Panc1 (cell line): ENCODE measurements at regions not wholly inside any gene's neighbourhood (a gene's known extent, or its start where the extent isn't known, plus 50 kb on each side); places are given as distances from the start of the nearest gene placed in this dataset.

Experiments
- ATAC-seq: fragments of 200-7000 bp; cut with Tn5 transposase; 2 replicates; pipeline ENCODE4 v1.9.1; 2020; ENCODE audit warnings: mild to moderate bottlenecking, moderate library complexity
- BruUV-seq: library from RNA; stranded (reverse); fragments of 400-500 nt; replicated peaks from 2 replicates; lab custom pipeline; 2021; lab: Mats Ljungman, UMichigan
- CTCF ChIA-PET: fragments of 300-600 bp; sonication (Branson Sonifier 250); formaldehyde crosslinking; loops from one replicate; lab custom pipeline; 2022; ENCODE audit warnings: antibody characterized with exemption; lab: Charles Lee
- POLR2A ChIA-PET: fragments of 300-600 bp; sonication (Branson Sonifier 250); formaldehyde crosslinking; loops from one replicate; lab custom pipeline; 2022; ENCODE audit warnings: antibody characterized with exemption; lab: Charles Lee
- DNase-seq: peaks from one replicate; pipeline ENCODE4 v3.0.0-alpha.2; 2010; ENCODE audit warnings: low read depth, low spot score
- H3K27ac ChIP-seq: 2 replicates; pipeline ENCODE4 v1.5.1; 2011; ENCODE audit warnings: mild to moderate bottlenecking, low read length, inconsistent platforms
- H3K27me3 ChIP-seq: fragments of 200-500 bp; sonication (Bioruptor generic); 2 replicates; pipeline ENCODE4 v1.6.0; 2014; ENCODE audit warnings: low read length, inconsistent platforms; ENCODE audit not compliant: control insufficient read depth, insufficient read depth
- H3K36me3 ChIP-seq: fragments of 200-500 bp; sonication (Bioruptor generic); 2 replicates; pipeline ENCODE4 v1.5.1; 2014; ENCODE audit warnings: inconsistent platforms, mild to moderate bottlenecking, low read length, moderate library complexity; ENCODE audit not compliant: control insufficient read depth, insufficient read depth
- H3K4me1 ChIP-seq: 2 replicates; pipeline ENCODE4 v1.5.1; 2011; ENCODE audit warnings: inconsistent platforms, mild to moderate bottlenecking, low read length, moderate library complexity; ENCODE audit not compliant: control insufficient read depth, insufficient read depth
- H3K4me3 ChIP-seq, 2 experiments: 2 replicates each; pipeline ENCODE4 v1.5.1; 2011 to 2012; ENCODE audit warnings: low read depth in 2 of 2, low read length in 2 of 2, mild to moderate bottlenecking in 2 of 2, inconsistent platforms in 1 of 2, moderate library complexity in 1 of 2
- H3K9me3 ChIP-seq: fragments of 200-500 bp; sonication (Bioruptor generic); 2 replicates; pipeline ENCODE4 v1.5.1; 2014; ENCODE audit warnings: low read depth, mild to moderate bottlenecking, inconsistent platforms, low read length, moderate library complexity; ENCODE audit not compliant: control insufficient read depth, insufficient read depth
- POLR2AphosphoS5 ChIP-seq: IDR thresholded peaks from 2 replicates; pipeline ENCODE4 v1.6.1; 2012; ENCODE audit warnings: mild to moderate bottlenecking, low read depth, low read length, moderate library complexity
- SIN3A ChIP-seq: IDR thresholded peaks from 2 replicates; pipeline ENCODE4 v1.6.1; 2012; ENCODE audit warnings: low read depth, mild to moderate bottlenecking, low read length, moderate library complexity, borderline replicate concordance; ENCODE audit not compliant: insufficient read depth
- TCF7L2 ChIP-seq: IDR thresholded peaks from 2 replicates; pipeline ENCODE4 v1.6.1; 2011; ENCODE audit warnings: mild to moderate bottlenecking, low read depth, low read length, inconsistent platforms
- in situ Hi-C: cut with HindIII; loops from 2 replicates; pipeline ENCODE4 v1.10.0; 2016; ENCODE audit warnings: low sequenced_read_pairs, low pct_unique_long_range_greater_than_20kb
- intact Hi-C: fragments of 100-400 bp; cut with micrococcal nuclease; formaldehyde crosslinking; loops from one replicate; pipeline ENCODE4 v1.10.0; 2022; ENCODE audit not compliant: unreplicated experiment
- TF ChIP-seq, protein P1 (sequence below): fragments of 450-650 bp; IDR thresholded peaks from 2 replicates; pipeline ENCODE4 v1.5.1; 2017; ENCODE audit warnings: mild to moderate bottlenecking
- TF ChIP-seq, protein P2 (sequence below), 2 experiments: IDR thresholded peaks; 2 replicates each; pipeline ENCODE4 v1.6.1; 2011 to 2012; ENCODE audit warnings: low read depth in 2 of 2, control low read depth in 1 of 2, low read length in 1 of 2, mild to moderate bottlenecking in 1 of 2, moderate library complexity in 1 of 2; ENCODE audit not compliant: insufficient read depth in 1 of 2

GRCh38 chr14:65949711-65950516, 536.3 kb upstream of the CCDC196 start:
- POLR2A ChIA-PET, result no interaction called here

GRCh38 chr14:65954942-65955341, 531.2 kb upstream of the CCDC196 start:
- intact Hi-C loops, result loop anchor here (5.0 kb wide), 1 partner anchor 793 kb away; no protein-coding TSS in a partner anchor
- POLR2A ChIA-PET, result no interaction called here
- Histone ChIP-seq H3K4me1 (no peaks in the 10 kb centered on the region), H3K4me3 (no peak overlapping the region), H3K9me3 (no peaks in the 10 kb centered on the region), H3K27me3 (no peaks in the 10 kb centered on the region), H3K36me3 (no peaks in the 10 kb centered on the region), H3K27ac (no peak overlapping the region)
- CTCF ChIA-PET, result no interaction called here
- no TSS peak for BruUV-seq
- no peak for DNase-seq
- no peak for ATAC-seq
- TF ChIP-seq, protein P1, sequence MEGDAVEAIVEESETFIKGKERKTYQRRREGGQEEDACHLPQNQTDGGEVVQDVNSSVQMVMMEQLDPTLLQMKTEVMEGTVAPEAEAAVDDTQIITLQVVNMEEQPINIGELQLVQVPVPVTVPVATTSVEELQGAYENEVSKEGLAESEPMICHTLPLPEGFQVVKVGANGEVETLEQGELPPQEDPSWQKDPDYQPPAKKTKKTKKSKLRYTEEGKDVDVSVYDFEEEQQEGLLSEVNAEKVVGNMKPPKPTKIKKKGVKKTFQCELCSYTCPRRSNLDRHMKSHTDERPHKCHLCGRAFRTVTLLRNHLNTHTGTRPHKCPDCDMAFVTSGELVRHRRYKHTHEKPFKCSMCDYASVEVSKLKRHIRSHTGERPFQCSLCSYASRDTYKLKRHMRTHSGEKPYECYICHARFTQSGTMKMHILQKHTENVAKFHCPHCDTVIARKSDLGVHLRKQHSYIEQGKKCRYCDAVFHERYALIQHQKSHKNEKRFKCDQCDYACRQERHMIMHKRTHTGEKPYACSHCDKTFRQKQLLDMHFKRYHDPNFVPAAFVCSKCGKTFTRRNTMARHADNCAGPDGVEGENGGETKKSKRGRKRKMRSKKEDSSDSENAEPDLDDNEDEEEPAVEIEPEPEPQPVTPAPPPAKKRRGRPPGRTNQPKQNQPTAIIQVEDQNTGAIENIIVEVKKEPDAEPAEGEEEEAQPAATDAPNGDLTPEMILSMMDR, result no peak
- TF ChIP-seq TCF7L2 (no peak), SIN3A (no peak), POLR2AphosphoS5 (no peak)
- TF ChIP-seq, protein P2, sequence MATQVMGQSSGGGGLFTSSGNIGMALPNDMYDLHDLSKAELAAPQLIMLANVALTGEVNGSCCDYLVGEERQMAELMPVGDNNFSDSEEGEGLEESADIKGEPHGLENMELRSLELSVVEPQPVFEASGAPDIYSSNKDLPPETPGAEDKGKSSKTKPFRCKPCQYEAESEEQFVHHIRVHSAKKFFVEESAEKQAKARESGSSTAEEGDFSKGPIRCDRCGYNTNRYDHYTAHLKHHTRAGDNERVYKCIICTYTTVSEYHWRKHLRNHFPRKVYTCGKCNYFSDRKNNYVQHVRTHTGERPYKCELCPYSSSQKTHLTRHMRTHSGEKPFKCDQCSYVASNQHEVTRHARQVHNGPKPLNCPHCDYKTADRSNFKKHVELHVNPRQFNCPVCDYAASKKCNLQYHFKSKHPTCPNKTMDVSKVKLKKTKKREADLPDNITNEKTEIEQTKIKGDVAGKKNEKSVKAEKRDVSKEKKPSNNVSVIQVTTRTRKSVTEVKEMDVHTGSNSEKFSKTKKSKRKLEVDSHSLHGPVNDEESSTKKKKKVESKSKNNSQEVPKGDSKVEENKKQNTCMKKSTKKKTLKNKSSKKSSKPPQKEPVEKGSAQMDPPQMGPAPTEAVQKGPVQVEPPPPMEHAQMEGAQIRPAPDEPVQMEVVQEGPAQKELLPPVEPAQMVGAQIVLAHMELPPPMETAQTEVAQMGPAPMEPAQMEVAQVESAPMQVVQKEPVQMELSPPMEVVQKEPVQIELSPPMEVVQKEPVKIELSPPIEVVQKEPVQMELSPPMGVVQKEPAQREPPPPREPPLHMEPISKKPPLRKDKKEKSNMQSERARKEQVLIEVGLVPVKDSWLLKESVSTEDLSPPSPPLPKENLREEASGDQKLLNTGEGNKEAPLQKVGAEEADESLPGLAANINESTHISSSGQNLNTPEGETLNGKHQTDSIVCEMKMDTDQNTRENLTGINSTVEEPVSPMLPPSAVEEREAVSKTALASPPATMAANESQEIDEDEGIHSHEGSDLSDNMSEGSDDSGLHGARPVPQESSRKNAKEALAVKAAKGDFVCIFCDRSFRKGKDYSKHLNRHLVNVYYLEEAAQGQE (IDR thresholded peaks at IDR 0.05; ENCODE audit: insufficient read depth in 1 of 2, low read depth in 2 of 2, low read length in 1 of 2), result no peak
- in situ Hi-C loops, result no loop called here

More at GRCh38 chr14:65949711-65950516, 536.3 kb upstream of the CCDC196 start:
- Histone ChIP-seq H3K9me3 (no peaks in the 10 kb centered on the region), H3K27ac (no peak overlapping the region), H3K4me3 (no peak overlapping the region), H3K4me1 (no peaks in the 10 kb centered on the region), H3K36me3 (no peaks in the 10 kb centered on the region), H3K27me3 (no peaks in the 10 kb centered on the region; the same call in 1 of the 2 replicates)
- in situ Hi-C loops, result no loop called here
- TF ChIP-seq POLR2AphosphoS5, result no peak
- no peak for TF ChIP-seq TCF7L2
- TF ChIP-seq, protein P2 (IDR thresholded peaks at IDR 0.05; ENCODE audit: insufficient read depth in 1 of 2, low read depth in 2 of 2, low read length in 1 of 2), result no peak
- TF ChIP-seq SIN3A, result no peak
- TF ChIP-seq, protein P1, result no peak
- intact Hi-C loops, result no loop called here
- CTCF ChIA-PET, result no interaction called here
- no TSS peak for BruUV-seq
- DNase-seq (no peak), ATAC-seq (no peak)
